ENCODE measurements at regions not wholly inside any gene's neighbourhood (a gene's known extent, or its start where the extent isn't known, plus 50 kb on each side); places are given as distances from the start of the nearest gene placed in this dataset.

- ChIA-PET CTCF (ENCODE audit: partially characterized antibody) (no interaction called here), POLR2A (ENCODE audit: partially characterized antibody) (no interaction called here)
- Histone ChIP-seq H3K27me3 (ENCODE audit: insufficient read depth, low read length) (no peaks in the 10 kb centered on the region), H3K27ac (ENCODE audit: low read depth, low read length) (no peak overlapping the region), H3K4me3 (ENCODE audit: low read length in 2 of 2) (no peak overlapping the region), H3K36me3 (ENCODE audit: insufficient read depth, low read length) (no peaks in the 10 kb centered on the region), H3K4me1 (ENCODE audit: insufficient read depth, low read length) (no peaks in the 10 kb centered on the region), H3K9me3 (ENCODE audit: control insufficient read depth in 1 of 2, low read length in 2 of 2) (no peaks in the 10 kb centered on the region)
- Mint-ChIP-seq H3K4me3 (no peak overlapping the region), H3K27ac (no peak overlapping the region), H3K36me3 (no peaks in the 10 kb centered on the region), H3K9me3 (peaks cover 0 to 12% (median 3%) of the 10 kb centered on the region in 8 donors), H3K27me3 (no peaks in the 10 kb centered on the region), H3K4me1 (no peaks in the 10 kb centered on the region)
- intact Hi-C loops (cut with micrococcal nuclease) = no loop called here
- no peak for DNase-seq
These were observed 825.6 kb downstream of the PCDH7 start for GRCh38 chr4:31545755-31546154.

GRCh38 chr4:31548021-31548420, 827.9 kb downstream of the PCDH7 start:
- CTCF ChIA-PET (ENCODE audit: partially characterized antibody) = no interaction called here

GRCh38 chr4:31548823-31549222, 828.7 kb downstream of the PCDH7 start:
- ChIA-PET POLR2A (ENCODE audit: partially characterized antibody) (no interaction called here), CTCF (ENCODE audit: partially characterized antibody) (no interaction called here)
- Mint-ChIP-seq H3K27ac (no peak overlapping the region), H3K9me3 (peaks cover 0 to 9% (median 2%) of the 10 kb centered on the region in 8 donors), H3K4me1 (no peaks in the 10 kb centered on the region), H3K4me3 (no peak overlapping the region), H3K36me3 (no peaks in the 10 kb centered on the region), H3K27me3 (no peaks in the 10 kb centered on the region)
- Histone ChIP-seq H3K4me3 (ENCODE audit: low read length in 2 of 2) (no peak overlapping the region), H3K4me1 (ENCODE audit: insufficient read depth, low read length) (no peaks in the 10 kb centered on the region), H3K27ac (ENCODE audit: low read depth, low read length) (no peak overlapping the region), H3K27me3 (ENCODE audit: insufficient read depth, low read length) (no peaks in the 10 kb centered on the region), H3K36me3 (ENCODE audit: insufficient read depth, low read length) (no peaks in the 10 kb centered on the region), H3K9me3 (ENCODE audit: control insufficient read depth in 1 of 2, low read length in 2 of 2) (no peaks in the 10 kb centered on the region)
- DNase-seq = no peak
- intact Hi-C loops (cut with micrococcal nuclease) = no loop called here

More at GRCh38 chr4:31548021-31548420, 827.9 kb downstream of the PCDH7 start:
- no peak for DNase-seq
- H3K27ac Mint-ChIP-seq = no peak overlapping the region
- no peak overlapping the region for H3K4me3 Mint-ChIP-seq
- H3K9me3 Mint-ChIP-seq = peaks cover 0 to 12% (median 2%) of the 10 kb centered on the region in 8 donors
- no peak overlapping the region for H3K4me3 ChIP-seq (ENCODE audit: low read length in 2 of 2)
- intact Hi-C loops (cut with micrococcal nuclease) = no loop called here
- H3K27me3 ChIP-seq (ENCODE audit: insufficient read depth, low read length) = no peaks in the 10 kb centered on the region
- no peaks in the 10 kb centered on the region for H3K9me3 ChIP-seq (ENCODE audit: control insufficient read depth in 1 of 2, low read length in 2 of 2)
- H3K36me3 ChIP-seq (ENCODE audit: insufficient read depth, low read length) = no peaks in the 10 kb centered on the region
- no peaks in the 10 kb centered on the region for H3K4me1 Mint-ChIP-seq
- H3K27me3 Mint-ChIP-seq = no peaks in the 10 kb centered on the region
- no peaks in the 10 kb centered on the region for H3K36me3 Mint-ChIP-seq
- no peak overlapping the region for H3K27ac ChIP-seq (ENCODE audit: low read depth, low read length)
- POLR2A ChIA-PET (ENCODE audit: partially characterized antibody) = no interaction called here
- H3K4me1 ChIP-seq (ENCODE audit: insufficient read depth, low read length) = no peaks in the 10 kb centered on the region

- Mint-ChIP-seq H3K4me3 (no peak overlapping the region), H3K27ac (no peak overlapping the region), H3K9me3 (peaks cover 0 to 7% (median 2%) of the 10 kb centered on the region in 8 donors), H3K27me3 (no peaks in the 10 kb centered on the region), H3K36me3 (no peaks in the 10 kb centered on the region), H3K4me1 (no peaks in the 10 kb centered on the region)
- POLR2A ChIA-PET (ENCODE audit: partially characterized antibody) = no interaction called here
- no peaks in the 10 kb centered on the region for H3K4me1 ChIP-seq (ENCODE audit: insufficient read depth, low read length)
- CTCF ChIA-PET (ENCODE audit: partially characterized antibody) = no interaction called here
- intact Hi-C loops (cut with micrococcal nuclease) = no loop called here
- no peak for DNase-seq
- no peaks in the 10 kb centered on the region for H3K9me3 ChIP-seq (ENCODE audit: control insufficient read depth in 1 of 2, low read length in 2 of 2)
- H3K4me3 ChIP-seq (ENCODE audit: low read length in 2 of 2) = no peak overlapping the region
- H3K27ac ChIP-seq (ENCODE audit: low read depth, low read length) = no peak overlapping the region
- no peaks in the 10 kb centered on the region for H3K27me3 ChIP-seq (ENCODE audit: insufficient read depth, low read length)
- H3K36me3 ChIP-seq (ENCODE audit: insufficient read depth, low read length) = no peaks in the 10 kb centered on the region
These were observed 829.1 kb downstream of the PCDH7 start for GRCh38 chr4:31549256-31549655.

GRCh38 chr4:31557437-31557836, 837.3 kb downstream of the PCDH7 start:
- Mint-ChIP-seq H3K27me3 (no peaks in the 10 kb centered on the region), H3K9me3 (peaks cover 0 to 9% (median 5%) of the 10 kb centered on the region in 8 donors), H3K4me3 (no peak overlapping the region), H3K4me1 (no peaks in the 10 kb centered on the region), H3K27ac (no peak overlapping the region), H3K36me3 (no peaks in the 10 kb centered on the region)
- no peaks in the 10 kb centered on the region for H3K9me3 ChIP-seq (ENCODE audit: control insufficient read depth in 1 of 2, low read length in 2 of 2)
- DNase-seq = no peak
- no peak overlapping the region for H3K27ac ChIP-seq (ENCODE audit: low read depth, low read length)
- no peaks in the 10 kb centered on the region for H3K27me3 ChIP-seq (ENCODE audit: insufficient read depth, low read length)
- ChIA-PET POLR2A (ENCODE audit: partially characterized antibody) (no interaction called here), CTCF (ENCODE audit: partially characterized antibody) (no interaction called here)
- no peak overlapping the region for H3K4me3 ChIP-seq (ENCODE audit: low read length in 2 of 2)
- H3K36me3 ChIP-seq (ENCODE audit: insufficient read depth, low read length) = no peaks in the 10 kb centered on the region
- H3K4me1 ChIP-seq (ENCODE audit: insufficient read depth, low read length) = no peaks in the 10 kb centered on the region
- intact Hi-C loops (cut with micrococcal nuclease) = no loop called here

- CTCF ChIA-PET (ENCODE audit: partially characterized antibody) = no interaction called here
These were observed 853.4 kb downstream of the PCDH7 start for GRCh38 chr4:31573554-31573953.

GRCh38 chr4:31575504-31575903, 855.3 kb downstream of the PCDH7 start:
- peaks cover 0 to 15% (median 3%) of the 10 kb centered on the region in 8 donors for H3K9me3 Mint-ChIP-seq
- H3K36me3 Mint-ChIP-seq = no peaks in the 10 kb centered on the region
- DNase-seq = no peak
- Histone ChIP-seq H3K4me1 (ENCODE audit: insufficient read depth, low read length) (no peaks in the 10 kb centered on the region), H3K27ac (ENCODE audit: low read depth, low read length) (no peak overlapping the region), H3K36me3 (ENCODE audit: insufficient read depth, low read length) (no peaks in the 10 kb centered on the region), H3K9me3 (ENCODE audit: control insufficient read depth in 1 of 2, low read length in 2 of 2) (no peaks in the 10 kb centered on the region), H3K4me3 (ENCODE audit: low read length in 2 of 2) (no peak overlapping the region), H3K27me3 (ENCODE audit: insufficient read depth, low read length) (no peaks in the 10 kb centered on the region)
- no peaks in the 10 kb centered on the region for H3K27me3 Mint-ChIP-seq
- ChIA-PET CTCF (ENCODE audit: partially characterized antibody) (no interaction called here), POLR2A (ENCODE audit: partially characterized antibody) (no interaction called here)
- no peak overlapping the region for H3K27ac Mint-ChIP-seq
- H3K4me3 Mint-ChIP-seq = no peak overlapping the region
- intact Hi-C loops (cut with micrococcal nuclease) = no loop called here
- no peaks in the 10 kb centered on the region for H3K4me1 Mint-ChIP-seq

More at GRCh38 chr4:31573554-31573953, 853.4 kb downstream of the PCDH7 start:
- no peaks in the 10 kb centered on the region for H3K9me3 ChIP-seq (ENCODE audit: control insufficient read depth in 1 of 2, low read length in 2 of 2)
- no peak overlapping the region for H3K4me3 Mint-ChIP-seq
- H3K4me1 ChIP-seq (ENCODE audit: insufficient read depth, low read length) = no peaks in the 10 kb centered on the region
- H3K27ac ChIP-seq (ENCODE audit: low read depth, low read length) = no peak overlapping the region
- H3K27me3 Mint-ChIP-seq = no peaks in the 10 kb centered on the region
- peaks cover 0 to 17% (median 3%) of the 10 kb centered on the region in 8 donors for H3K9me3 Mint-ChIP-seq
- H3K27me3 ChIP-seq (ENCODE audit: insufficient read depth, low read length) = no peaks in the 10 kb centered on the region
- POLR2A ChIA-PET (ENCODE audit: partially characterized antibody) = no interaction called here
- H3K27ac Mint-ChIP-seq = no peak overlapping the region
- H3K36me3 ChIP-seq (ENCODE audit: insufficient read depth, low read length) = no peaks in the 10 kb centered on the region
- intact Hi-C loops (cut with micrococcal nuclease) = no loop called here
- no peak overlapping the region for H3K4me3 ChIP-seq (ENCODE audit: low read length in 2 of 2)
- no peaks in the 10 kb centered on the region for H3K36me3 Mint-ChIP-seq
- H3K4me1 Mint-ChIP-seq = no peaks in the 10 kb centered on the region
- no peak for DNase-seq

- Histone ChIP-seq H3K4me3 (ENCODE audit: low read length in 2 of 2) (no peak overlapping the region), H3K27me3 (ENCODE audit: insufficient read depth, low read length) (no peaks in the 10 kb centered on the region), H3K36me3 (ENCODE audit: insufficient read depth, low read length) (no peaks in the 10 kb centered on the region), H3K27ac (ENCODE audit: low read depth, low read length) (no peak overlapping the region), H3K4me1 (ENCODE audit: insufficient read depth, low read length) (no peaks in the 10 kb centered on the region), H3K9me3 (ENCODE audit: control insufficient read depth in 1 of 2, low read length in 2 of 2) (no peaks in the 10 kb centered on the region)
- Mint-ChIP-seq H3K27me3 (no peaks in the 10 kb centered on the region), H3K4me1 (no peaks in the 10 kb centered on the region), H3K9me3 (peaks cover 0 to 5% (median 0%) of the 10 kb centered on the region in 8 donors), H3K36me3 (no peaks in the 10 kb centered on the region), H3K4me3 (no peak overlapping the region), H3K27ac (no peak overlapping the region)
- ChIA-PET POLR2A (ENCODE audit: partially characterized antibody) (no interaction called here), CTCF (ENCODE audit: partially characterized antibody) (no interaction called here)
- DNase-seq = no peak
- intact Hi-C loops (cut with micrococcal nuclease) = no loop called here
These were observed 860.7 kb downstream of the PCDH7 start for GRCh38 chr4:31580843-31581242.
